ENCODE measurements at regions not wholly inside any gene's neighbourhood (a gene's known extent, or its start where the extent isn't known, plus 50 kb on each side); places are given as distances from the start of the nearest gene placed in this dataset.

DNA sequence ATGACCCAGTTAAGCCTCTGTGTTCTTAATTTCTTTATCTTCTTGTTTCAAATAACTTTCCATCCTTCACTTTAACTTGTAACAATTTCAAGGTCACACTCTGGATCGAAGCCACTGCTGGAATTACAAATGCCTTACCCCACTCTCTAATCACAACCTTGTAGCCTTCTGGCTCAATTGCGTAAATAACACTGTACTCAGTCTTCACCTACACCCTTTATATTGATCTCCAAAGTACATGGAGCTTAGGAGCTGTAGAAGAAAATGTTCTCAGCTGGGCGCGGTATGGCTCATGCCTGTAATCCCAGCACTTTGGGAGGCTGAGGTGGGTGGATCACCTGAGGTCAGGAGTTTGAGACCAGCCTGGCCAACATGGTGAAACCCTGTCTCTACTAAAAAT, 164.3 kb upstream of the NPSR1 start (continued):
- TF ChIP-seq, protein P1, sequence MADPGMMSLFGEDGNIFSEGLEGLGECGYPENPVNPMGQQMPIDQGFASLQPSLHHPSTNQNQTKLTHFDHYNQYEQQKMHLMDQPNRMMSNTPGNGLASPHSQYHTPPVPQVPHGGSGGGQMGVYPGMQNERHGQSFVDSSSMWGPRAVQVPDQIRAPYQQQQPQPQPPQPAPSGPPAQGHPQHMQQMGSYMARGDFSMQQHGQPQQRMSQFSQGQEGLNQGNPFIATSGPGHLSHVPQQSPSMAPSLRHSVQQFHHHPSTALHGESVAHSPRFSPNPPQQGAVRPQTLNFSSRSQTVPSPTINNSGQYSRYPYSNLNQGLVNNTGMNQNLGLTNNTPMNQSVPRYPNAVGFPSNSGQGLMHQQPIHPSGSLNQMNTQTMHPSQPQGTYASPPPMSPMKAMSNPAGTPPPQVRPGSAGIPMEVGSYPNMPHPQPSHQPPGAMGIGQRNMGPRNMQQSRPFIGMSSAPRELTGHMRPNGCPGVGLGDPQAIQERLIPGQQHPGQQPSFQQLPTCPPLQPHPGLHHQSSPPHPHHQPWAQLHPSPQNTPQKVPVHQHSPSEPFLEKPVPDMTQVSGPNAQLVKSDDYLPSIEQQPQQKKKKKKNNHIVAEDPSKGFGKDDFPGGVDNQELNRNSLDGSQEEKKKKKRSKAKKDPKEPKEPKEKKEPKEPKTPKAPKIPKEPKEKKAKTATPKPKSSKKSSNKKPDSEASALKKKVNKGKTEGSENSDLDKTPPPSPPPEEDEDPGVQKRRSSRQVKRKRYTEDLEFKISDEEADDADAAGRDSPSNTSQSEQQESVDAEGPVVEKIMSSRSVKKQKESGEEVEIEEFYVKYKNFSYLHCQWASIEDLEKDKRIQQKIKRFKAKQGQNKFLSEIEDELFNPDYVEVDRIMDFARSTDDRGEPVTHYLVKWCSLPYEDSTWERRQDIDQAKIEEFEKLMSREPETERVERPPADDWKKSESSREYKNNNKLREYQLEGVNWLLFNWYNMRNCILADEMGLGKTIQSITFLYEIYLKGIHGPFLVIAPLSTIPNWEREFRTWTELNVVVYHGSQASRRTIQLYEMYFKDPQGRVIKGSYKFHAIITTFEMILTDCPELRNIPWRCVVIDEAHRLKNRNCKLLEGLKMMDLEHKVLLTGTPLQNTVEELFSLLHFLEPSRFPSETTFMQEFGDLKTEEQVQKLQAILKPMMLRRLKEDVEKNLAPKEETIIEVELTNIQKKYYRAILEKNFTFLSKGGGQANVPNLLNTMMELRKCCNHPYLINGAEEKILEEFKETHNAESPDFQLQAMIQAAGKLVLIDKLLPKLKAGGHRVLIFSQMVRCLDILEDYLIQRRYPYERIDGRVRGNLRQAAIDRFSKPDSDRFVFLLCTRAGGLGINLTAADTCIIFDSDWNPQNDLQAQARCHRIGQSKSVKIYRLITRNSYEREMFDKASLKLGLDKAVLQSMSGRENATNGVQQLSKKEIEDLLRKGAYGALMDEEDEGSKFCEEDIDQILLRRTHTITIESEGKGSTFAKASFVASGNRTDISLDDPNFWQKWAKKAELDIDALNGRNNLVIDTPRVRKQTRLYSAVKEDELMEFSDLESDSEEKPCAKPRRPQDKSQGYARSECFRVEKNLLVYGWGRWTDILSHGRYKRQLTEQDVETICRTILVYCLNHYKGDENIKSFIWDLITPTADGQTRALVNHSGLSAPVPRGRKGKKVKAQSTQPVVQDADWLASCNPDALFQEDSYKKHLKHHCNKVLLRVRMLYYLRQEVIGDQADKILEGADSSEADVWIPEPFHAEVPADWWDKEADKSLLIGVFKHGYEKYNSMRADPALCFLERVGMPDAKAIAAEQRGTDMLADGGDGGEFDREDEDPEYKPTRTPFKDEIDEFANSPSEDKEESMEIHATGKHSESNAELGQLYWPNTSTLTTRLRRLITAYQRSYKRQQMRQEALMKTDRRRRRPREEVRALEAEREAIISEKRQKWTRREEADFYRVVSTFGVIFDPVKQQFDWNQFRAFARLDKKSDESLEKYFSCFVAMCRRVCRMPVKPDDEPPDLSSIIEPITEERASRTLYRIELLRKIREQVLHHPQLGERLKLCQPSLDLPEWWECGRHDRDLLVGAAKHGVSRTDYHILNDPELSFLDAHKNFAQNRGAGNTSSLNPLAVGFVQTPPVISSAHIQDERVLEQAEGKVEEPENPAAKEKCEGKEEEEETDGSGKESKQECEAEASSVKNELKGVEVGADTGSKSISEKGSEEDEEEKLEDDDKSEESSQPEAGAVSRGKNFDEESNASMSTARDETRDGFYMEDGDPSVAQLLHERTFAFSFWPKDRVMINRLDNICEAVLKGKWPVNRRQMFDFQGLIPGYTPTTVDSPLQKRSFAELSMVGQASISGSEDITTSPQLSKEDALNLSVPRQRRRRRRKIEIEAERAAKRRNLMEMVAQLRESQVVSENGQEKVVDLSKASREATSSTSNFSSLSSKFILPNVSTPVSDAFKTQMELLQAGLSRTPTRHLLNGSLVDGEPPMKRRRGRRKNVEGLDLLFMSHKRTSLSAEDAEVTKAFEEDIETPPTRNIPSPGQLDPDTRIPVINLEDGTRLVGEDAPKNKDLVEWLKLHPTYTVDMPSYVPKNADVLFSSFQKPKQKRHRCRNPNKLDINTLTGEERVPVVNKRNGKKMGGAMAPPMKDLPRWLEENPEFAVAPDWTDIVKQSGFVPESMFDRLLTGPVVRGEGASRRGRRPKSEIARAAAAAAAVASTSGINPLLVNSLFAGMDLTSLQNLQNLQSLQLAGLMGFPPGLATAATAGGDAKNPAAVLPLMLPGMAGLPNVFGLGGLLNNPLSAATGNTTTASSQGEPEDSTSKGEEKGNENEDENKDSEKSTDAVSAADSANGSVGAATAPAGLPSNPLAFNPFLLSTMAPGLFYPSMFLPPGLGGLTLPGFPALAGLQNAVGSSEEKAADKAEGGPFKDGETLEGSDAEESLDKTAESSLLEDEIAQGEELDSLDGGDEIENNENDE (IDR thresholded peaks at IDR 0.05; ENCODE audit: insufficient replicate concordance, low read length): no peak
- TF ChIP-seq TBP (IDR thresholded peaks at IDR 0.05; ENCODE audit: low read depth, low read length) (no peak), SP1 (IDR thresholded peaks at IDR 0.05; ENCODE audit: low read depth, low read length) (no peak), TAF1 (IDR thresholded peaks at IDR 0.05; ENCODE audit: low read depth, low read length) (no peak), CTBP2 (IDR thresholded peaks at IDR 0.05; ENCODE audit: borderline replicate concordance, insufficient read depth, insufficient read length, low read length) (no peak), KDM5A (IDR thresholded peaks at IDR 0.05; ENCODE audit: low read length) (no peak), SIN3A (conservative IDR thresholded peaks at IDR 0.05 in 1 of 2, IDR thresholded peaks at IDR 0.05 in 1 of 2; ENCODE audit: low read depth in 1 of 2, low read length in 2 of 2) (no peak), EZH2 (IDR thresholded peaks at IDR 0.05; ENCODE audit: low read depth, low read length, severe bottlenecking) (no peak), CHD2 (IDR thresholded peaks at IDR 0.05; ENCODE audit: low read length) (no peak), EGR1 (IDR thresholded peaks at IDR 0.05; ENCODE audit: borderline replicate concordance, low read depth, low read length) (no peak), BACH1 (IDR thresholded peaks at IDR 0.05; ENCODE audit: low read length) (no peak)

All from H1 (cell line).